ENCODE measurements at regions not wholly inside any gene's neighbourhood (a gene's known extent, or its start where the extent isn't known, plus 50 kb on each side); places are given as distances from the start of the nearest gene placed in this dataset.

DNA sequence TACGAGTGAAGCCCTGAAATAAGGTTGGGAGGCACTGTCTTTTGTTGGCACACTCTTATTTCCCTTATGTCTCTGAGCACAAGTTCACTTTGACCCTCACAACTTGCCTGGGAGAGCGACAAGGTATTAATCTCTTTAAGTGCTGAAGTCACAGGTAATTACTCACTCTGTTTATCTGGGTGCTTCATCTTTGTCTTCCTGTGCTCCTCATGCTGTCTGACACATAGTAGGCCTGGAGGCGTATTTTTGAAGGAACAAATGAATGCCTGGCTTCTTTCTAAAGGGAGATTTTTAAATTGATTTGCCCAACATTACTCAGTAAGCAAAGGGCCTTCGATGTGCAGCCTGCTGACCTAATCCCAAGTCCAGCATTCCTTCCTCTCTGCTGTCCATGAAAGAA, 507.1 kb upstream of the TNP1 start:
- TF ChIP-seq, protein P1, sequence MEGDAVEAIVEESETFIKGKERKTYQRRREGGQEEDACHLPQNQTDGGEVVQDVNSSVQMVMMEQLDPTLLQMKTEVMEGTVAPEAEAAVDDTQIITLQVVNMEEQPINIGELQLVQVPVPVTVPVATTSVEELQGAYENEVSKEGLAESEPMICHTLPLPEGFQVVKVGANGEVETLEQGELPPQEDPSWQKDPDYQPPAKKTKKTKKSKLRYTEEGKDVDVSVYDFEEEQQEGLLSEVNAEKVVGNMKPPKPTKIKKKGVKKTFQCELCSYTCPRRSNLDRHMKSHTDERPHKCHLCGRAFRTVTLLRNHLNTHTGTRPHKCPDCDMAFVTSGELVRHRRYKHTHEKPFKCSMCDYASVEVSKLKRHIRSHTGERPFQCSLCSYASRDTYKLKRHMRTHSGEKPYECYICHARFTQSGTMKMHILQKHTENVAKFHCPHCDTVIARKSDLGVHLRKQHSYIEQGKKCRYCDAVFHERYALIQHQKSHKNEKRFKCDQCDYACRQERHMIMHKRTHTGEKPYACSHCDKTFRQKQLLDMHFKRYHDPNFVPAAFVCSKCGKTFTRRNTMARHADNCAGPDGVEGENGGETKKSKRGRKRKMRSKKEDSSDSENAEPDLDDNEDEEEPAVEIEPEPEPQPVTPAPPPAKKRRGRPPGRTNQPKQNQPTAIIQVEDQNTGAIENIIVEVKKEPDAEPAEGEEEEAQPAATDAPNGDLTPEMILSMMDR (IDR thresholded peaks at IDR 0.05 in 2 of 3, conservative IDR thresholded peaks at IDR 0.05 in 1 of 3; ENCODE audit: control insufficient read depth in 2 of 3, extremely low read depth in 1 of 3, insufficient read depth in 1 of 3, low read depth in 3 of 3, low read length in 3 of 3): no peak
- TF ChIP-seq, protein P2, sequence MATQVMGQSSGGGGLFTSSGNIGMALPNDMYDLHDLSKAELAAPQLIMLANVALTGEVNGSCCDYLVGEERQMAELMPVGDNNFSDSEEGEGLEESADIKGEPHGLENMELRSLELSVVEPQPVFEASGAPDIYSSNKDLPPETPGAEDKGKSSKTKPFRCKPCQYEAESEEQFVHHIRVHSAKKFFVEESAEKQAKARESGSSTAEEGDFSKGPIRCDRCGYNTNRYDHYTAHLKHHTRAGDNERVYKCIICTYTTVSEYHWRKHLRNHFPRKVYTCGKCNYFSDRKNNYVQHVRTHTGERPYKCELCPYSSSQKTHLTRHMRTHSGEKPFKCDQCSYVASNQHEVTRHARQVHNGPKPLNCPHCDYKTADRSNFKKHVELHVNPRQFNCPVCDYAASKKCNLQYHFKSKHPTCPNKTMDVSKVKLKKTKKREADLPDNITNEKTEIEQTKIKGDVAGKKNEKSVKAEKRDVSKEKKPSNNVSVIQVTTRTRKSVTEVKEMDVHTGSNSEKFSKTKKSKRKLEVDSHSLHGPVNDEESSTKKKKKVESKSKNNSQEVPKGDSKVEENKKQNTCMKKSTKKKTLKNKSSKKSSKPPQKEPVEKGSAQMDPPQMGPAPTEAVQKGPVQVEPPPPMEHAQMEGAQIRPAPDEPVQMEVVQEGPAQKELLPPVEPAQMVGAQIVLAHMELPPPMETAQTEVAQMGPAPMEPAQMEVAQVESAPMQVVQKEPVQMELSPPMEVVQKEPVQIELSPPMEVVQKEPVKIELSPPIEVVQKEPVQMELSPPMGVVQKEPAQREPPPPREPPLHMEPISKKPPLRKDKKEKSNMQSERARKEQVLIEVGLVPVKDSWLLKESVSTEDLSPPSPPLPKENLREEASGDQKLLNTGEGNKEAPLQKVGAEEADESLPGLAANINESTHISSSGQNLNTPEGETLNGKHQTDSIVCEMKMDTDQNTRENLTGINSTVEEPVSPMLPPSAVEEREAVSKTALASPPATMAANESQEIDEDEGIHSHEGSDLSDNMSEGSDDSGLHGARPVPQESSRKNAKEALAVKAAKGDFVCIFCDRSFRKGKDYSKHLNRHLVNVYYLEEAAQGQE (IDR thresholded peaks at IDR 0.05; ENCODE audit: low read depth, low read length): no peak
- TF ChIP-seq CREM (IDR thresholded peaks at IDR 0.05; ENCODE audit: low read depth) (no peak), SPI1 (IDR thresholded peaks at IDR 0.05; ENCODE audit: borderline replicate concordance, insufficient read depth, low read depth, low read length) (no peak), DPF2 (IDR thresholded peaks at IDR 0.05) (no peak), ZZZ3 (IDR thresholded peaks at IDR 0.05; ENCODE audit: control insufficient read depth, insufficient read length, low read depth) (no peak), IKZF1 (conservative IDR thresholded peaks at IDR 0.05) (no peak), MYB (IDR thresholded peaks at IDR 0.05; ENCODE audit: borderline replicate concordance, low read depth, low read length) (no peak), TCF12 (IDR thresholded peaks at IDR 0.05; ENCODE audit: low read depth, low read length) (no peak), KDM1A (IDR thresholded peaks at IDR 0.05; ENCODE audit: borderline replicate concordance) (no peak), FOXM1 (IDR thresholded peaks at IDR 0.05; ENCODE audit: low read depth, low read length) (no peak), SP1 (IDR thresholded peaks at IDR 0.05; ENCODE audit: low read depth, low read length) (no peak)
- TF ChIP-seq, protein P3, sequence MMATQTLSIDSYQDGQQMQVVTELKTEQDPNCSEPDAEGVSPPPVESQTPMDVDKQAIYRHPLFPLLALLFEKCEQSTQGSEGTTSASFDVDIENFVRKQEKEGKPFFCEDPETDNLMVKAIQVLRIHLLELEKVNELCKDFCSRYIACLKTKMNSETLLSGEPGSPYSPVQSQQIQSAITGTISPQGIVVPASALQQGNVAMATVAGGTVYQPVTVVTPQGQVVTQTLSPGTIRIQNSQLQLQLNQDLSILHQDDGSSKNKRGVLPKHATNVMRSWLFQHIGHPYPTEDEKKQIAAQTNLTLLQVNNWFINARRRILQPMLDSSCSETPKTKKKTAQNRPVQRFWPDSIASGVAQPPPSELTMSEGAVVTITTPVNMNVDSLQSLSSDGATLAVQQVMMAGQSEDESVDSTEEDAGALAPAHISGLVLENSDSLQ (IDR thresholded peaks at IDR 0.05): no peak
- TF ChIP-seq, protein P4, sequence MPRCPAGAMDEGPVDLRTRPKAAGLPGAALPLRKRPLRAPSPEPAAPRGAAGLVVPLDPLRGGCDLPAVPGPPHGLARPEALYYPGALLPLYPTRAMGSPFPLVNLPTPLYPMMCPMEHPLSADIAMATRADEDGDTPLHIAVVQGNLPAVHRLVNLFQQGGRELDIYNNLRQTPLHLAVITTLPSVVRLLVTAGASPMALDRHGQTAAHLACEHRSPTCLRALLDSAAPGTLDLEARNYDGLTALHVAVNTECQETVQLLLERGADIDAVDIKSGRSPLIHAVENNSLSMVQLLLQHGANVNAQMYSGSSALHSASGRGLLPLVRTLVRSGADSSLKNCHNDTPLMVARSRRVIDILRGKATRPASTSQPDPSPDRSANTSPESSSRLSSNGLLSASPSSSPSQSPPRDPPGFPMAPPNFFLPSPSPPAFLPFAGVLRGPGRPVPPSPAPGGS (IDR thresholded peaks at IDR 0.05; ENCODE audit: borderline replicate concordance, insufficient read depth, low read depth, low read length, poor library complexity, severe bottlenecking): no peak

Data from GM12878 (cell line).